Fibroblast of upper back skin (primary cell): ENCODE measurements at regions not wholly inside any gene's neighbourhood (a gene's known extent, or its start where the extent isn't known, plus 50 kb on each side); places are given as distances from the start of the nearest gene placed in this dataset.
A peak's percentile ranks its signal among the peaks of the same experiment; 100 is the strongest.

Source experiments
- DNase-seq: peaks from one replicate; pipeline ENCODE4 v3.0.0-alpha.2; 2013

- DNase-seq, result no peak
Observed at GRCh38 chr5:105640328-105640727, 2030.4 kb downstream of the EFNA5 start.

DNA sequence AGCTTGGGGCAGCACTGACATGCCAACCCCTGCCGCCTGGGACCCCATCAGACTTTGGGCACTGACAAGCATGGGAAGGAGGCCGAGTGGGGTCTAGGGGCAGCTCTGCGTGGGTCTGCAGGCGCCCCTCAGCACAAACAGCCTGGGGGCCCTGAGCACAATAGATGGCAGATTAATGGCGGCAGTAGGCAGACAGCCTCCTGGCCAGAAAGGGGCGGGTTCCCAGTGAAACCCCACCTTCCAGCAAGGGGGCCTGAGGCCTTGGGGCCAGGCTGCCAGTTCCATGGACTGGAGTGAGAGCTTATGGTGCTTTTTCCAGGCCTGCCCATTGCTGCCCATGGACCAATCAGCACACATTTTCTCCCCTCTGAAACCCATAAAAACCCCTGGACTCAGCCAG, 2031.2 kb downstream of the EFNA5 start:
- no peak for DNase-seq

DNA sequence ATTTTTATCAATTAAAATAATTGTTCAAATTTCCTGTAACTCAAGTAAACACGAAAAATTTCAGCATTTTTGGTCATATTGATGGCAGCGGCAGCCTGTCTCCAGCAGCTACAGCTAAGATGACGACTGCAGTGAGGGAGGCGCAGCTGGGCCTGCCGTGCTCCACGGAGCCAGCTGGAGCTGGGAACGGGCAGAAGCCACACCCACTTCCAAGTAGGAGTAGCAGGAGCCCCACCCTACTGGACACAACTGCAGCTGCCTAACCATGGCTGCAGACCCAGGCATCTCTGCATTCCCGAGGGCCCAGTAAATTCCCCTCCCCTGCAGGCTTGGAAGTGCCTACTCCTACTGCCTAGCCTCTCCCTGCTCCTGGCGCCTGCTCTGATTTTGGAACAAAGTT, 2031.7 kb downstream of the EFNA5 start:
- DNase-seq, result no peak

- DNase-seq, result no peak
Observed at GRCh38 chr5:105638437-105638836, 2032.3 kb downstream of the EFNA5 start.

GRCh38 chr5:105632043-105632442, 2038.7 kb downstream of the EFNA5 start:
- peak; percentile 17 for DNase-seq

GRCh38 chr5:105630803-105631202, 2039.9 kb downstream of the EFNA5 start:
- no peak for DNase-seq

GRCh38 chr5:105619725-105620124, 2051.0 kb downstream of the EFNA5 start:
- DNase-seq, result no peak

DNA sequence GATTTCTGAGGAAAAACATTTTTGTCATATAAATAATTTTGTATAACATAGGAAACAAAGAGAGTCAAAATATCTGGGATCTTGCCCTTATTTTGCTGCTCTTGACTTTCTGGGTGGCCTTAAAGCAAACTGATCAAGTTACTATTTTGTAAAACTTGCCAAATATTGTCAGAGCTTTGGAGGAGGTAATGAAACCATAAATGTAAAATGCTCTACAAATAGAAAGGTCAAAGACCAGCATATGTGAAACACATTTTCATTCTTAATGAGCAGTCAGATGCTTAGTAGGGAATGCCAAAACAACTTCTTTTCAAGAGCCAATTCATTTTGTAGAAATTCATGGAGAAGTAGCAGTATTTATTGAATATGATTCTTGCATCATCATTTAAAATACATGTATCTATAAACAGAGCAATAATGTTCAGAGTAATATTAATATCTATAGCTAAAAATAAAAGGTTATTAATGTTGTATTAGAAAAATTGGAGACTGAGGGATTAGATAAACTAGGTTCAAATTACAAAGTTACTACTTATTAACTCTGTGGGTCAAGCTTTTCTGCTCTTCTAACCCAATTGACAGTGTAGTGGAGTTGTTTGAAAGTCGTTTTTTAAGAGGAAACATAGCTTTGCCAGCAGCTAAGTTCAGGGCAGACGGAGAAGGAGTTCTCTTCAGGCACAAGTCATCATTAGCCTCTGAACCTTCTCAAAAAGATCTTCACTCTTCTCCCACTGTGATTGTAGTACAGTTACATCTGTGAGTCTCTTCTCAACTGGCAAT, 2053.1 kb downstream of the EFNA5 start:
- peak; percentile 15 for DNase-seq

- no peak for DNase-seq
Observed at GRCh38 chr5:105616599-105616998, 2054.0 kb upstream of the NUDT12 start.

DNA sequence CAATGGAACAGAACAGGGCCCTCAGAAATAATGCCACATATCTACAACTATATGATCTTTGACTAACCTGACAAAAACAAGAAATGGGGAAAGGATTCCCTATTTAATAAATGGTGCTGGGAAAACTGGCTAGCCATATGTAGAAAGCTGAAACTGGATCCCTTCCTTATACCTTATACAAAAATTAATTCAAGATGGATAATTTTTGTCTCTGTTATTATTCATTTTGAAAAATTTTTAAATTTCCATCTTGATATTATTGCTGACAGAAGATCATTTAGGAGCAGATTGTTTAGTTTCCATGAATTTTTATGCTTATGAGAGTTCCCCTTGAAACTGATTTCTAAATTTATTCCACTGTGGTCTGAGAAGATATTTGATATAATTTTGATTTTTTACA, 2039.8 kb upstream of the NUDT12 start:
- DNase-seq, result peak; percentile 10

DNA sequence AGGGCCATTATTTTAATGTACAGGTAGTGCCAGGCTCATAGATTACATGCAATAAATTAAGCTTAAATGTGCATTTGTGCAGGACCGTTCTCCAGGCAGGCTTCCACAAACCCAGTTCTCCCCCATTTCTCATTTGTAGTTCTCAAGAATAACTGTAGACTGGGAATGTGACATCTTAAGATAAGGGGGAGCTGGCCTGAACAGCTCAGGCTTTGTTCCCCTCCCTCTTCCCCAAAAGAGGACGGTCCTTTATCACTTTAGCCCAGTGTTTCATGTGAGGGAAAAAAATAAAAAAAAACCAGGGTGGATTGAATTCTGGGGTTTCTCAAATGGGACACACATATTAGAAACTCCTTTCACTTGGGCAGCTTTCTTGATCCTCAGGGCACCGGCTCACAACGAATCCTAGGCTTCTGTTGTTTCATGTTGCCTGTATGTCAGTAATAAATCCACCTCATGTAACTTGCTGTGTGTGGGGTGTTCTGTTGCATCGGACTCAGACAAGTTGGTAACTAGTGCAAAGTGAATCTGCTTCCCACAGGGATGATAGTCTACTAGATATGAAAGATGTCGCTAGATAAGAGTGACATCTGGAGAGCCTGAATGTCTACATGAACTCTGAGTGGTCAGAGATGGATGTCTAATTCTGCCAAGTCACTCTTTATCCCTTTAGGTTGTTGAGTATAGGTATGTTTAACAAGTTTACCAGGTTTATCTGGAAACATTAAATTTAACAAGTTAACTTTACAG, 2030.6 kb upstream of the NUDT12 start:
- DNase-seq, result no peak

GRCh38 chr5:105587963-105588662, 2025.5 kb upstream of the NUDT12 start:
- DNase-seq, result no peak

DNA sequence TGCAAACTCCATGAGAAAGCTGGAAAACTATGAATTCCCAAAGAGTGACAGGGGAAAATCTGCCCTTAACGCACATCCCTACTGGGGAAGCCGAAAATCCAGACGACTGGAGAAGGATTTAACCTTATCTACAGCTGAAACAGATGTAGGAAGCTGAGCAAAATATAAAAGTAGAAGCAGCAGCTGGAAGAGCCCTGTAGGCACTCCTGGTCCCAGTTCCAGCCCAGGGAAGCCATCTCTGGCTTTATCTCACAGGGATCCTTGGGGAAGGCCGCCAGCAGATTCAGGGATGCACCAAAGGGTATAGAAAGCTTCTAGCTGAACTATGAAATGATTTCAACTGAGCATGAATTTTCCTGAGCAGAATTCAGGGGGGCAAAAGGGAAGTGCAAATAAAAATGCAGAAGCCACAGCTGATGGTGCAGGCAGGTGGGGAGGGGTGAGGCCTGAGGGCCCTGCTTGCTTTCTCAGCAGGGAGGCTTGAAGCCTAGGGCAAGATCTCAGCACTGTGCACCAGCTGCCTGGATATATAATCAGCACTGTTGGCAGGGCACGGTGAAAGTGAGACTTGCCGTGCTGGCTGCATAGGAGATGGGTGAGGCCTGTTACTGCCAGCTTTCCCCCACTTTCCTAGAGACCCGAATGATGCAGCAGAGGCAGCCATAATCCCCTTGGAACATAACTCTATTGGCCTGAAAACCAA, 2019.5 kb upstream of the NUDT12 start:
- DNase-seq, result no peak

DNA sequence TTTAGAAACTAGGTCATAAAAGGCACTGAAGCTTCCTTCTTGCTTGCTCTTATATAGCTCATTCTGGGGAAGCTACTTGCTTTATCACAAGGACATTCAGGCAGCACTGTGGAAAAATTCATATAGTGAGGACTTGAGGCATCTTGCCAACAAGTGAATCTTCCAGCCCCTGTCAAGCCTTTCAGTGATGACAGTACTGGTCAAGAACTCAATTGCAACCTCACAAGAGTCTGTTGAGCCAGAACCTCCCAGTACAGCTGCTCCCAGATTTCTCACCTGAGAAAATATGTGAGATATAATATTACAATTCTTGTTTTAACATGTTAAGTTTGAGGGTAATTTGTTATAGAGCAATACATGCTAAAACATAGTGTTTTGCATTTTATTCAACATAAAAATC, 2011.0 kb upstream of the NUDT12 start:
- DNase-seq, result peak; percentile 18

GRCh38 chr5:105565531-105565930, 2002.9 kb upstream of the NUDT12 start:
- no peak for DNase-seq

DNA sequence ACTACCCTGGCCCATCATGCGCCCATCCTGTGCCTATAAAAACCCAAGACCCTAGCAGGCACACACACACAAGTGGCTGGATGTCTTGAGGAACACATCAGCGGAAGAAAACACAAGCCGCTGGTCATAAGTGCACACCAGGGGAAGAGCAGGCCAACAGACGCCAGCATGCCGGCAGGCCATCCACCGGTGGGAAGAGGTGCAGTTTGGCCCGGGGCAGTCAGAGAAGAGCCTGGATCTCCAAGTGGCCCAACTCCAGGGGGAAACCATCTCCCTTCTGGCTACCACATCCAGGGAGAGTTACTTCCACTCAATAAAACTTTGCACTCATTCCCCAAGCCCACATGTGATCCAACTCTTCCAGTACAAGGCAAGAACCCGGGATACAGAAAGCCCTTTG, 2001.3 kb upstream of the NUDT12 start:
- DNase-seq, result no peak

DNA sequence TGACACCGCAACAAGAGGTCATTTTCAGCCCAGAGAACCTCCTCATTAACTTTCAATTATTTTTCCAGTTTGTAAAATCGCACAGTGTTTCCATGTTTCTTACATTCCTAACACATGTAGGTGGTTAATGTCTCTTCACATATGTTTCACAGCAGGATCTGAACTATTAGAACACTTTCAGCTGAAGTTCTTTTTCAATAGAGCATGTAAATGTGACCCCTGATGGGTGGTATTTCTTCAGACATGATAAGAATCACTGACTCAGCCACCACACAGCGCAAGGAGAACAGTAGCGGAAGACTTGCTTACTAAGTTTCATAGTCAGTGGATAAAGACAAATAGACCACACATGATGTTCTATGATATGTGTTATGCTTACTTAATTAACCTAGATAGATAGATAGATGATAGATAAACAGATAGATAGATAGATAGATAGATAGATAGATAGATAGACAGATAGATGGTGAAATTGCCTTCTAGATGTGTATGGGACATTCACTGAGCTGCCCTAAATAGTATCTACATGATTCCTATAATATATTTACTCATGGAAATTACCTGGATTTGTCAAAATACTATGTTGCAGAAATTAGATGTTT, 1992.1 kb upstream of the NUDT12 start:
- DNase-seq, result peak; percentile 71

- DNase-seq, result no peak
Observed at GRCh38 chr5:105544300-105544699, 1981.7 kb upstream of the NUDT12 start.

DNA sequence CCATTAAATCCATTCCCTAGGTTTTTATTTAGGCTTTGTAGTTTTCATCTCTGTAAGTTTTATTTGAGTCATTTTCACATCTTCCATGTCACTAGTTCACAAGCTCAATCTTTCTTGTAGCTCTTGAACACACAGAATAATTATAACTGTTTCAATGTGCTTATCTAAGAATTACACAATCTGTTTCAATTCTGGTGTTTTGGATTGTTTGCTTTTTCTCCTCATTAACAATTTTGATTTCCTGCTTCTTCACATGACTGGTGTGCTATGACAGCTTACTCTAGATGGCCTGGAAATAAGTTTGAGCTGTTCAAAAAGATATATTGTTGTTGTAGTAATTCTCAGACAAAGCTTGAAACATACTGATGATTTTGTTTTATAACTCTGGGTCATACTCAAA, 1974.1 kb upstream of the NUDT12 start:
- DNase-seq, result no peak

GRCh38 chr5:105530716-105531261, 1968.2 kb upstream of the NUDT12 start:
- no peak for DNase-seq

GRCh38 chr5:105529851-105530250, 1967.3 kb upstream of the NUDT12 start:
- no peak for DNase-seq

DNA sequence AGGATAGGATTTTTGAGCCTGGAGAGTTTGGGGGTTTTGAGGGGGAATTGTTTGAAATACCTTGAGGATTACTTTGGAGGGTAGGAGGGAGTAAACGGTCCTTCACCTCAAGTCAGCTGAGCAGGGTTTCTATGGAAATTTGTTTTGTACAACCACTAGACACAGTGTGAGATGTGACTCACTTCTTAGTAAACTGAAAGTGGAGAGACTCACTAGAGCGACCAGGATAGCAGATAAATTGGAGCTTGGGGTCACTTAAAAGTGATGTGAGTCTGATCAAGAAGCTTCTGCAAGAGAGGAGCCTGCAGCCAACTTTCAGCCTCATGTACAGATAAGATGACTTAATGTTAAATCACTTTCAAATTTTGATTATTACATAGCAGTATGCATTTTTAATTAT, 1945.9 kb upstream of the NUDT12 start:
- DNase-seq, result peak; percentile 4
